ACHN (cell line): ENCODE measurements at regions not wholly inside any gene's neighbourhood (a gene's known extent, or its start where the extent isn't known, plus 50 kb on each side); places are given as distances from the start of the nearest gene placed in this dataset.

ENCODE experiments used
- DNase-seq: peaks from one replicate; pipeline ENCODE4 v3.0.0-alpha.2; 2015
- in situ Hi-C: cut with HindIII; loops from 2 replicates; pipeline ENCODE4 v1.10.0; 2017; ENCODE audit warnings: low sequenced_read_pairs, low pct_ligation_motif_present, low pct_unique_long_range_greater_than_20kb

- in situ Hi-C loops: no loop called here
- DNase-seq: no peak
Observed at GRCh38 chr5:9698125-9698826, 68.1 kb upstream of the TAS2R1 start.

GRCh38 chr5:9692576-9692975 is 62.4 kb upstream of the TAS2R1 start:
- no peak for DNase-seq
- in situ Hi-C loops: no loop called here

- in situ Hi-C loops: no loop called here
- DNase-seq: no peak
Observed at GRCh38 chr5:9691261-9691660, 61.1 kb upstream of the TAS2R1 start.

GRCh38 chr5:9690751-9691150 is 60.6 kb upstream of the TAS2R1 start:
- DNase-seq: no peak
- in situ Hi-C loops: no loop called here

GRCh38 chr5:9686216-9686615 is 56.1 kb upstream of the TAS2R1 start:
- in situ Hi-C loops: no loop called here
- DNase-seq: no peak

GRCh38 chr5:9681706-9682105 is 51.6 kb upstream of the TAS2R1 start:
- DNase-seq: no peak
- in situ Hi-C loops: no loop called here
